ENCODE measurements at regions not wholly inside any gene's neighbourhood (a gene's known extent, or its start where the extent isn't known, plus 50 kb on each side); places are given as distances from the start of the nearest gene placed in this dataset.

DNA sequence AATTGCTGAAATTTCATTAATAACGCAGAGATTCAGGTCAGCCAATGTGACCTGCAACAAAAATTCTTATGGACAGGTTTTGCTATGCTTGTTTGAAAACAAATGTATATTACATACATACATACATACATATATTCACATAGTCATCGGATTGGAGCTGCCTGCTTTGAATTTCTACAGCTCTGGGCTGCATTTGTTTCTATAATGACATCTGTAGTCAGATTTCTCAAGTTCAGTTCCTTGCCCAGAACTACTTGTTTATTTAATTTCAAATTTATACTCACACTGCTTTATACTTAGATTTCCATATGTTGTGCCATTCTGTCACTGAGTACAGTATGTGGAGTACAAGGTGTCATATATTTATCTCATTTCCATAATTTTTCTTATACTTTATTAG, 2775.0 kb downstream of the PCDH9 start:
- H2AFZ ChIP-seq (ENCODE audit: low read length), result no peak overlapping the region
- no peaks in the 10 kb centered on the region for H3K4me1 ChIP-seq (ENCODE audit: insufficient read depth, low read length)
- H3K9me3 ChIP-seq (ENCODE audit: low read depth, low read length), result no peaks in the 10 kb centered on the region
- H3K27me3 ChIP-seq (ENCODE audit: insufficient read depth, low read length), result no peaks in the 10 kb centered on the region
- no peak overlapping the region for H3K4me3 ChIP-seq (ENCODE audit: insufficient read depth, low read length)
- H3K4me2 ChIP-seq (ENCODE audit: insufficient read depth, low read length), result no peak overlapping the region
- no peaks in the 10 kb centered on the region for H3K79me2 ChIP-seq (ENCODE audit: insufficient read depth, low read length)
- no peak for DNase-seq (ENCODE audit: insufficient read length, low spot score, missing footprints)
- TF ChIP-seq, protein P1, sequence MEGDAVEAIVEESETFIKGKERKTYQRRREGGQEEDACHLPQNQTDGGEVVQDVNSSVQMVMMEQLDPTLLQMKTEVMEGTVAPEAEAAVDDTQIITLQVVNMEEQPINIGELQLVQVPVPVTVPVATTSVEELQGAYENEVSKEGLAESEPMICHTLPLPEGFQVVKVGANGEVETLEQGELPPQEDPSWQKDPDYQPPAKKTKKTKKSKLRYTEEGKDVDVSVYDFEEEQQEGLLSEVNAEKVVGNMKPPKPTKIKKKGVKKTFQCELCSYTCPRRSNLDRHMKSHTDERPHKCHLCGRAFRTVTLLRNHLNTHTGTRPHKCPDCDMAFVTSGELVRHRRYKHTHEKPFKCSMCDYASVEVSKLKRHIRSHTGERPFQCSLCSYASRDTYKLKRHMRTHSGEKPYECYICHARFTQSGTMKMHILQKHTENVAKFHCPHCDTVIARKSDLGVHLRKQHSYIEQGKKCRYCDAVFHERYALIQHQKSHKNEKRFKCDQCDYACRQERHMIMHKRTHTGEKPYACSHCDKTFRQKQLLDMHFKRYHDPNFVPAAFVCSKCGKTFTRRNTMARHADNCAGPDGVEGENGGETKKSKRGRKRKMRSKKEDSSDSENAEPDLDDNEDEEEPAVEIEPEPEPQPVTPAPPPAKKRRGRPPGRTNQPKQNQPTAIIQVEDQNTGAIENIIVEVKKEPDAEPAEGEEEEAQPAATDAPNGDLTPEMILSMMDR (IDR thresholded peaks at IDR 0.05; ENCODE audit: extremely low read depth, low read depth, low read length), result no peak
- no peaks in the 10 kb centered on the region for H3K36me3 ChIP-seq (ENCODE audit: insufficient read depth, low read length)
- H4K20me1 ChIP-seq (ENCODE audit: insufficient read depth, low read length), result no peaks in the 10 kb centered on the region
- no peak overlapping the region for H3K27ac ChIP-seq (ENCODE audit: low read depth, low read length)

DNA sequence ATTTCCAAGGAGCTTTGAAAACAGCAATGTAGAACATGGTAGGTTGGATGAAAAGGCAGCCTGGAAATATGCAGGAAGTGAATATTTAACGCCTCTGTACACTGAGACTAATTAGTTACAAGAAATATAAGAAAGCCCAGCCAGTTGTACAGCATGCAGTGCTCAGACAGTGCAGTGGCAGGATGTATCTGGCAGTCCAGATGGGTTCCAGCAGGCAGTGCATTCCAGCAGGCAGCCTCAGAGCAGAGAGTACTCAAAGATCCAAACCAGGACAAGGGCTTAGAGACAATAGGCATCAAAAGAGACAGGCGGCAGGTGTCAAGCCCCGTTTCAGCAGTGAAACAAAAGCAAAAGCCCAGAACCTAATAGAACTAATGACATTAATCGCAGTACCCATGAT, 2776.3 kb downstream of the PCDH9 start:
- H3K79me2 ChIP-seq (ENCODE audit: insufficient read depth, low read length), result no peaks in the 10 kb centered on the region
- no peaks in the 10 kb centered on the region for H4K20me1 ChIP-seq (ENCODE audit: insufficient read depth, low read length)
- no peaks in the 10 kb centered on the region for H3K36me3 ChIP-seq (ENCODE audit: insufficient read depth, low read length)
- H3K4me1 ChIP-seq (ENCODE audit: insufficient read depth, low read length), result no peaks in the 10 kb centered on the region
- H3K4me2 ChIP-seq (ENCODE audit: insufficient read depth, low read length), result no peak overlapping the region
- H3K27ac ChIP-seq (ENCODE audit: low read depth, low read length), result no peak overlapping the region
- no peak overlapping the region for H2AFZ ChIP-seq (ENCODE audit: low read length)
- no peaks in the 10 kb centered on the region for H3K9me3 ChIP-seq (ENCODE audit: low read depth, low read length)
- no peak overlapping the region for H3K4me3 ChIP-seq (ENCODE audit: insufficient read depth, low read length)
- DNase-seq (ENCODE audit: insufficient read length, low spot score, missing footprints), result no peak
- H3K27me3 ChIP-seq (ENCODE audit: insufficient read depth, low read length), result no peaks in the 10 kb centered on the region
- TF ChIP-seq, protein P1 (IDR thresholded peaks at IDR 0.05; ENCODE audit: extremely low read depth, low read depth, low read length), result no peak

DNA sequence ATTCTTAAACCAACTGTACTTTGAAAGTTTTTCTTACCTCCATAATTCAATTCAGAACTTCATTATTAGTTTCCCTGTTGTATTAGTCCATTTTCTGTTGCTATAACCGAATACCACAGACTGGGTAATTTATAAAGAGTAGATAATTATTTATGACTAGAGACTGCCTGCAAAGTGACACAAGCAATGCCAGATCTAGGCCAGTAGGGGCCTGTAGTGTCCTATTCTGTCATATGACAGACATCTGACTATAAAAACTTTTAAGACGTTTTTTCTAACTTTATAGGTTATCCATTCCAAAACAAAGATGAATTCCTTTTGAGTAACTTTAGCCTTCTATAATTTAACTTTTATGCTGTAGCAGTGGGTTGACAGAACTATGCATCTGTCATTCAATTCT, 2783.8 kb downstream of the PCDH9 start:
- no peak for DNase-seq (ENCODE audit: insufficient read length, low spot score, missing footprints)
- Histone ChIP-seq H3K9me3 (ENCODE audit: low read depth, low read length) (no peaks in the 10 kb centered on the region), H3K36me3 (ENCODE audit: insufficient read depth, low read length) (no peaks in the 10 kb centered on the region)

DNA sequence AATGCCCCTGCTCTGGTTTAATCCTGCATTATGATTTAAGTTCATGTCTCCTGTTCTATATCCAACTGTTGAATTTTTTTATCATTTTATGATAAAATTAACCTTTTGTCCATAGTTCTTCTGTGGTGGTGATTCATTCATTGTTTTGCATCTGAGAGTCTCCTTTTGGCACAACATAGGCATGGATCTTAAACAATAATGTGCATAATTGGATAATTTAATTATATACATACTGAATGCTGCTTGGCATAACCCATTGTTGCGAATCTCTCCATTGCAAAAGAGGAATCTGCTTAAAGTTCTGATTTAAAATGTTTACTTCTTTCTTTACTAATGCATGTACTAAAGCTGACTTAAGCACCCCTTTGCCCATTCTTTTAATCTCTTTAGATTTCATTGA, 2788.4 kb downstream of the PCDH9 start:
- no peak overlapping the region for H3K27ac ChIP-seq (ENCODE audit: low read depth, low read length)
- DNase-seq (ENCODE audit: insufficient read length, low spot score, missing footprints), result peak; percentile 13
- H3K79me2 ChIP-seq (ENCODE audit: insufficient read depth, low read length), result no peaks in the 10 kb centered on the region
- H2AFZ ChIP-seq (ENCODE audit: low read length), result no peak overlapping the region
- H4K20me1 ChIP-seq (ENCODE audit: insufficient read depth, low read length), result no peaks in the 10 kb centered on the region
- no peak overlapping the region for H3K4me3 ChIP-seq (ENCODE audit: insufficient read depth, low read length)
- H3K4me2 ChIP-seq (ENCODE audit: insufficient read depth, low read length), result no peak overlapping the region
- no peaks in the 10 kb centered on the region for H3K36me3 ChIP-seq (ENCODE audit: insufficient read depth, low read length)
- no peaks in the 10 kb centered on the region for H3K4me1 ChIP-seq (ENCODE audit: insufficient read depth, low read length)
- no peaks in the 10 kb centered on the region for H3K9me3 ChIP-seq (ENCODE audit: low read depth, low read length)
- no peaks in the 10 kb centered on the region for H3K27me3 ChIP-seq (ENCODE audit: insufficient read depth, low read length)
- TF ChIP-seq, protein P1 (IDR thresholded peaks at IDR 0.05; ENCODE audit: extremely low read depth, low read depth, low read length), result no peak

More for the DNA sequence above, 2783.8 kb downstream of the PCDH9 start:
- no peak overlapping the region for H3K27ac ChIP-seq (ENCODE audit: low read depth, low read length)
- no peak overlapping the region for H3K4me2 ChIP-seq (ENCODE audit: insufficient read depth, low read length)
- H3K4me1 ChIP-seq (ENCODE audit: insufficient read depth, low read length), result no peaks in the 10 kb centered on the region
- H4K20me1 ChIP-seq (ENCODE audit: insufficient read depth, low read length), result no peaks in the 10 kb centered on the region
- H3K27me3 ChIP-seq (ENCODE audit: insufficient read depth, low read length), result no peaks in the 10 kb centered on the region
- no peak overlapping the region for H3K4me3 ChIP-seq (ENCODE audit: insufficient read depth, low read length)
- H3K79me2 ChIP-seq (ENCODE audit: insufficient read depth, low read length), result no peaks in the 10 kb centered on the region
- H2AFZ ChIP-seq (ENCODE audit: low read length), result no peak overlapping the region
- TF ChIP-seq, protein P1 (IDR thresholded peaks at IDR 0.05; ENCODE audit: extremely low read depth, low read depth, low read length), result peak; percentile 14

All from osteoblast (primary cell).